Non-pigmented ciliary epithelial cell (primary cell): ENCODE measurements at regions not wholly inside any gene's neighbourhood (a gene's known extent, or its start where the extent isn't known, plus 50 kb on each side); places are given as distances from the start of the nearest gene placed in this dataset.

Experiments
- DNase-seq: peaks from one replicate; pipeline ENCODE4 v3.0.0-alpha.2; 2010; ENCODE audit warnings: low read depth

- no peak for DNase-seq
These were observed 54.5 kb upstream of the IGF1 start for GRCh38 chr12:102534899-102535298.

- DNase-seq = no peak
These were observed 53.3 kb upstream of the IGF1 start for GRCh38 chr12:102533483-102534215.
